SK-N-MC (cell line): ENCODE measurements at regions not wholly inside any gene's neighbourhood (a gene's known extent, or its start where the extent isn't known, plus 50 kb on each side); places are given as distances from the start of the nearest gene placed in this dataset.

ENCODE experiments used
- EZH2 ChIP-seq: fragments of 200-600 bp; sonication (generic); IDR thresholded peaks from one replicate; pipeline ENCODE4 v1.6.1; 2017; ENCODE audit warnings: antibody characterized with exemption
- POLR2AphosphoS5 ChIP-seq: IDR thresholded peaks from 2 replicates; pipeline ENCODE4 v1.6.1; 2012; ENCODE audit warnings: mild to moderate bottlenecking, low read depth, low read length, borderline replicate concordance

GRCh38 chr7:131190146-131190545 is 137.5 kb upstream of the MKLN1 start:
- TF ChIP-seq EZH2: no peak
- TF ChIP-seq POLR2AphosphoS5: no peak
